PFSK-1 (cell line): ENCODE measurements at regions not wholly inside any gene's neighbourhood (a gene's known extent, or its start where the extent isn't known, plus 50 kb on each side); places are given as distances from the start of the nearest gene placed in this dataset.
A peak's percentile ranks its signal among the peaks of the same experiment; 100 is the strongest.

Source experiments
- FOXP2 ChIP-seq: optimal IDR thresholded peaks from 2 replicates; pipeline ENCODE3; 2011; ENCODE audit warnings: borderline replicate concordance, control low read depth, inconsistent platforms; ENCODE audit not compliant: insufficient read depth; ENCODE audit errors: extremely low read length, extremely low read depth
- POLR2AphosphoS5 ChIP-seq: IDR thresholded peaks from 2 replicates; pipeline ENCODE4 v1.6.1; 2012; ENCODE audit warnings: low read depth, mild to moderate bottlenecking, control low read depth, low read length, moderate library complexity
- REST ChIP-seq, 2 experiments: IDR thresholded peaks; 2 replicates each; pipeline versions ENCODE4 v1.6.1 to v1.8.0; 2011 to 2012; ENCODE audit warnings: low read depth in 2 of 2, low read length in 2 of 2, control low read depth in 1 of 2, inconsistent platforms in 1 of 2, mild to moderate bottlenecking in 1 of 2, moderate library complexity in 1 of 2; ENCODE audit not compliant: insufficient read depth in 1 of 2
- SIN3A ChIP-seq: IDR thresholded peaks from 2 replicates; pipeline ENCODE4 v1.6.1; 2012; ENCODE audit warnings: mild to moderate bottlenecking, low read length, moderate library complexity, borderline replicate concordance; ENCODE audit not compliant: insufficient read depth
- TAF1 ChIP-seq: IDR thresholded peaks from 2 replicates; pipeline ENCODE4 v1.6.1; 2012; ENCODE audit warnings: low read length, control low read depth, borderline replicate concordance; ENCODE audit not compliant: insufficient read depth

- peak; percentile 78 for TF ChIP-seq FOXP2
- TF ChIP-seq REST (IDR thresholded peaks at IDR 0.05; ENCODE audit: insufficient read depth in 1 of 2, low read depth in 2 of 2, low read length in 2 of 2), result no peak
These were observed 63.9 kb upstream of the ASAP2 start for GRCh38 chr2:9142551-9143263.

GRCh38 chr2:9141706-9142460, 64.7 kb upstream of the ASAP2 start:
- TF ChIP-seq REST (IDR thresholded peaks at IDR 0.05; ENCODE audit: insufficient read depth in 1 of 2, low read depth in 2 of 2, low read length in 2 of 2), result no peak
- TF ChIP-seq POLR2AphosphoS5, result no peak
- TF ChIP-seq SIN3A, result no peak
- TF ChIP-seq FOXP2, result no peak
- TF ChIP-seq TAF1, result no peak

GRCh38 chr2:9141091-9141667, 65.4 kb upstream of the ASAP2 start:
- TF ChIP-seq REST (IDR thresholded peaks at IDR 0.05; ENCODE audit: insufficient read depth in 1 of 2, low read depth in 2 of 2, low read length in 2 of 2) (no peak), TAF1 (no peak), POLR2AphosphoS5 (no peak), FOXP2 (no peak), SIN3A (no peak)

GRCh38 chr2:9140645-9141044, 66.0 kb upstream of the ASAP2 start:
- TF ChIP-seq SIN3A (no peak), TAF1 (no peak), FOXP2 (no peak), POLR2AphosphoS5 (no peak), REST (IDR thresholded peaks at IDR 0.05; ENCODE audit: insufficient read depth in 1 of 2, low read depth in 2 of 2, low read length in 2 of 2) (no peak)
